NB4 (cell line): ENCODE measurements at regions not wholly inside any gene's neighbourhood (a gene's known extent, or its start where the extent isn't known, plus 50 kb on each side); places are given as distances from the start of the nearest gene placed in this dataset.

Experiments used
- DNase-seq: peaks from one replicate; pipeline ENCODE4 v3.0.0; 2010; ENCODE audit warnings: low read depth
- H3K4me3 ChIP-seq: one replicate; pipeline ENCODE4 v1.5.1; 2011; ENCODE audit warnings: mild to moderate bottlenecking, low read depth, low read length, moderate library complexity
- CTCF ChIP-seq: IDR thresholded peaks from one replicate; pipeline ENCODE4 v1.5.1; 2012; ENCODE audit warnings: low read depth, low read length
- MYC ChIP-seq: IDR thresholded peaks from 2 replicates; pipeline ENCODE4 v1.6.1; 2011; ENCODE audit warnings: low read depth, low read length
- POLR2A ChIP-seq: IDR thresholded peaks from 2 replicates; pipeline ENCODE4 v1.6.1; 2011; ENCODE audit warnings: mild to moderate bottlenecking; ENCODE audit not compliant: insufficient read length; ENCODE audit errors: extremely low read depth
- TF ChIP-seq, protein P1 (sequence below): IDR thresholded peaks from 2 replicates; pipeline ENCODE4 v1.6.1; 2011; ENCODE audit warnings: low read depth, low read length

- H3K4me3 ChIP-seq, result no peak overlapping the region
- DNase-seq, result no peak
- TF ChIP-seq CTCF, result no peak
- TF ChIP-seq MYC, result no peak
- TF ChIP-seq, protein P1, sequence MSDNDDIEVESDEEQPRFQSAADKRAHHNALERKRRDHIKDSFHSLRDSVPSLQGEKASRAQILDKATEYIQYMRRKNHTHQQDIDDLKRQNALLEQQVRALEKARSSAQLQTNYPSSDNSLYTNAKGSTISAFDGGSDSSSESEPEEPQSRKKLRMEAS, result no peak
- TF ChIP-seq POLR2A, result no peak
These were observed 650.6 kb downstream of the SATB2 start for GRCh38 chr2:198807131-198807530.

- DNase-seq, result no peak
- TF ChIP-seq CTCF (no peak), MYC (no peak), POLR2A (no peak)
- TF ChIP-seq, protein P1, result no peak
- no peak overlapping the region for H3K4me3 ChIP-seq
These were observed 662.3 kb downstream of the SATB2 start for GRCh38 chr2:198795419-198795818.

GRCh38 chr2:198791623-198792022 lies 666.1 kb downstream of the SATB2 start:
- TF ChIP-seq, protein P1, result no peak
- TF ChIP-seq MYC, result no peak
- no peak for TF ChIP-seq POLR2A
- TF ChIP-seq CTCF, result no peak
- no peak overlapping the region for H3K4me3 ChIP-seq
- no peak for DNase-seq

DNA sequence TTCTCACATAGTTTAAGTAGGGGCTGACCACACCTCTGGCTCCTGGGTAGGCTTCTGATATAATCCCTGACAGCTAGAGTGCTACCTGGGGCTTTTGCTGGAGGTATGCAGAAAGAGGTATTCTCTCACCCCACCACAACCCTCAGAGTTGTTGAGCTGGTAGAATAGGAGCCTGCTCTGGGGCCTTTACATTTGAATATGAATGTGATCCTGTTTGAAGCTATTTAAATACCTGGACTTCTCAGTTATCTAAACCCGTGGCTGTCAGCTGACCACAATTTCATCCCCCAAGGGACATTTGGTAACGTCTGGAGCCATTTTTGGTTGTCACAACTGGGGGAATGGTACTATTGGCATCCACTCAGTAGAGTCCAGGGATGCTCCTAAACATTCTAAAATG lies 669.1 kb downstream of the SATB2 start:
- TF ChIP-seq POLR2A (no peak), MYC (no peak), CTCF (no peak)
- TF ChIP-seq, protein P1, result no peak
- DNase-seq, result no peak
- H3K4me3 ChIP-seq, result no peak overlapping the region

DNA sequence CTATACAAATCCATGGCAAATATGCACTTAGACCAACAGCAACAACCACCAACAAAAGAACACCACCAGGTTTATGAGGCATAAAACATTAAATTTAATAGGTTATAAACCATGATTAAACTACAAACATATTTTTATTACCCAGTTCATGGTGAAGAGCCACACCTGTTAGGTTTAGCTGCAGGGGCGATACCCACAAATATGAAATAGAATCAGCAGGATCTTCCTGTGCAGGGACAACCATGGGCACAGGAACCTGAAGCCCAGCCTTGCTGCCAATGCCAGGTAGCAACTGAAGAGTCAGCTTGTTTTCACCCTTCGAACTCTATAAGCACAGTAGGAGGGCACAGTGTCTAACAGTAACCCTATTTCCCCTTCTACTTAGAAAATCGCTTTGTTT lies 675.0 kb downstream of the SATB2 start:
- no peak overlapping the region for H3K4me3 ChIP-seq
- TF ChIP-seq POLR2A, result no peak
- TF ChIP-seq, protein P1, result no peak
- DNase-seq, result no peak

GRCh38 chr2:198776616-198777406 lies 680.9 kb downstream of the SATB2 start:
- TF ChIP-seq CTCF (no peak), MYC (no peak), POLR2A (no peak)
- TF ChIP-seq, protein P1, result no peak
- no peak for DNase-seq
- no peak overlapping the region for H3K4me3 ChIP-seq
